Adrenal gland (tissue), 5 donors: ENCODE measurements at regions not wholly inside any gene's neighbourhood (a gene's known extent, or its start where the extent isn't known, plus 50 kb on each side); places are given as distances from the start of the nearest gene placed in this dataset.

Experiments used
- CTCF ChIP-seq, 6 experiments: fragments of 450-650 bp in 4 of 6; fragments of 200-600 bp in 2 of 6; sonication (generic) in 1 of 6; IDR thresholded peaks; 1 replicate in 5 of 6; 2 replicates in 1 of 6; pipeline versions ENCODE4 v1.5.1 to v1.8.0; 2016 to 2021; ENCODE audit warnings: antibody characterized with exemption in 6 of 6, mild to moderate bottlenecking in 2 of 6, moderate library complexity in 1 of 6
- POLR2A ChIP-seq, 2 donors: fragments of 450-650 bp; IDR thresholded peaks; one replicate each; pipeline ENCODE4 v1.6.1; 2017; ENCODE audit warnings: antibody characterized with exemption in 2 of 2, mild to moderate bottlenecking in 2 of 2, moderate library complexity in 1 of 2
- donor health status: DM: no; HTN: no; CAD: no.

GRCh38 chr5:29252390-29252789 is 1941.1 kb upstream of the CDH6 start:
- no peak for TF ChIP-seq CTCF (IDR thresholded peaks at IDR 0.05)
- TF ChIP-seq POLR2A (IDR thresholded peaks at IDR 0.05) = no peak
